ENCODE measurements at regions not wholly inside any gene's neighbourhood (a gene's known extent, or its start where the extent isn't known, plus 50 kb on each side); places are given as distances from the start of the nearest gene placed in this dataset.
"Not testable (repeated sequence)": the region's sequence is repeated elsewhere in the genome, so short reads cannot be mapped to it uniquely, and the experiment has no call there.

GRCh38 chr2:35125278-35125677 is 1230.3 kb upstream of the CRIM1 start:
- WGBS, 2 donors, result 100% methylated on average over 2 of the region's 4 CpGs; no CpG with 5 or more reads in 1 of the 2 donors
- TF ChIP-seq POLR2A (IDR thresholded peaks at IDR 0.05) (no peak), CTCF (IDR thresholded peaks at IDR 0.05) (no peak)
- DNase-seq, result no peak

GRCh38 chr2:35116151-35116550 is 1239.4 kb upstream of the CRIM1 start:
- Histone ChIP-seq H3K27ac (peak overlapping the region in 3 of 4 donors; percentile 51 to 67 (median 64)), H3K36me3 (no peaks in the 10 kb centered on the region), H3K4me1 (peaks cover 0 to 21% (median 7%) of the 10 kb centered on the region in 3 donors), H3K27me3 (no peaks in the 10 kb centered on the region), H3K9me3 (no peaks in the 10 kb centered on the region), H3K4me3 (no peak overlapping the region)
- TF ChIP-seq CTCF (IDR thresholded peaks at IDR 0.05) (no peak), POLR2A (IDR thresholded peaks at IDR 0.05) (no peak)
- intact Hi-C loops (cut with DNase I), result no loop called here
- DNase-seq, result no peak

More at GRCh38 chr2:35125278-35125677, 1230.3 kb upstream of the CRIM1 start:
- Histone ChIP-seq H3K4me1 (no peaks in the 10 kb centered on the region), H3K36me3 (no peaks in the 10 kb centered on the region), H3K9me3 (no peaks in the 10 kb centered on the region), H3K4me3 (no peak overlapping the region), H3K27ac (no peak overlapping the region), H3K27me3 (no peaks in the 10 kb centered on the region)
- intact Hi-C loops (cut with DNase I), result no loop called here

GRCh38 chr2:35114765-35115164 is 1240.8 kb upstream of the CRIM1 start:
- no peaks in the 10 kb centered on the region for H3K36me3 ChIP-seq
- DNase-seq, result no peak
- H3K9me3 ChIP-seq, result no peaks in the 10 kb centered on the region
- no peaks in the 10 kb centered on the region for H3K27me3 ChIP-seq
- H3K4me1 ChIP-seq, result peaks cover 0 to 21% (median 7%) of the 10 kb centered on the region in 3 donors
- H3K27ac ChIP-seq, result peak overlapping the region in 3 of 4 donors; percentile 51 to 67 (median 64)
- intact Hi-C loops (cut with DNase I), result no loop called here
- H3K4me3 ChIP-seq, result no peak overlapping the region
- WGBS, 2 donors, result 67 to 78% methylated on average over 2 of the region's 2 CpGs
- peak in 2 of 6 experiments; percentile 13 to 47 for TF ChIP-seq CTCF (IDR thresholded peaks at IDR 0.05)
- no peak for TF ChIP-seq POLR2A (IDR thresholded peaks at IDR 0.05)

- H3K4me1 ChIP-seq, result peaks cover 0 to 21% (median 7%) of the 10 kb centered on the region in 3 donors
- H3K4me3 ChIP-seq; H3K9me3 ChIP-seq; H3K27ac ChIP-seq; DNase-seq; intact Hi-C loops (cut with DNase I); H3K27me3 ChIP-seq; H3K36me3 ChIP-seq: not testable (repeated sequence)
- WGBS, 2 donors, result no CpG with 5 or more reads among the region's 10 CpGs
Measured at GRCh38 chr2:35112367-35112766, 1243.2 kb upstream of the CRIM1 start.

GRCh38 chr2:35104309-35104708 is 1251.3 kb upstream of the CRIM1 start:
- intact Hi-C loops (cut with DNase I), result no loop called here
- Histone ChIP-seq H3K9me3 (no peaks in the 10 kb centered on the region), H3K36me3 (no peaks in the 10 kb centered on the region), H3K4me1 (no peaks in the 10 kb centered on the region), H3K4me3 (no peak overlapping the region), H3K27me3 (no peaks in the 10 kb centered on the region), H3K27ac (no peak overlapping the region)
- no peak for DNase-seq
- no peak for TF ChIP-seq POLR2A (IDR thresholded peaks at IDR 0.05)
- no peak for TF ChIP-seq CTCF (IDR thresholded peaks at IDR 0.05)
- WGBS, 2 donors, result 68 to 74% methylated on average over 1 of the region's 1 CpG

GRCh38 chr2:35099342-35099741 is 1256.2 kb upstream of the CRIM1 start:
- Histone ChIP-seq H3K27me3 (no peaks in the 10 kb centered on the region), H3K36me3 (no peaks in the 10 kb centered on the region), H3K4me1 (no peaks in the 10 kb centered on the region), H3K9me3 (no peaks in the 10 kb centered on the region), H3K4me3 (no peak overlapping the region), H3K27ac (no peak overlapping the region)
- no peak for TF ChIP-seq POLR2A (IDR thresholded peaks at IDR 0.05)
- no peak for TF ChIP-seq CTCF (IDR thresholded peaks at IDR 0.05)
- 75 to 82% methylated on average over 2 of the region's 2 CpGs for WGBS, 2 donors
- intact Hi-C loops (cut with DNase I), result no loop called here
- DNase-seq, result no peak
